Activated T-helper 17 cell treated with anti-CD3 and anti-CD28 coated beads, Interleukin-2, amount 50 U/mL, for 72 hours (primary cell): ENCODE measurements at regions not wholly inside any gene's neighbourhood (a gene's known extent, or its start where the extent isn't known, plus 50 kb on each side); places are given as distances from the start of the nearest gene placed in this dataset.
"Not testable (repeated sequence)": the region's sequence is repeated elsewhere in the genome, so short reads cannot be mapped to it uniquely, and the experiment has no call there.

Experiments used
- ATAC-seq: fragments of 150-1000 bp; cut with Tn5 transposase; replicated peaks from 2 replicates; pipeline ENCODE4 v1.10.0; 2021; ENCODE audit warnings: mild to moderate bottlenecking, moderate library complexity
- H3K27ac Mint-ChIP-seq: one replicate; pipeline ENCODE4 v1.8.0; 2022; ENCODE audit warnings: mixed read lengths
- H3K27me3 Mint-ChIP-seq: one replicate; pipeline ENCODE4 v1.8.0; 2022; ENCODE audit warnings: mixed read lengths
- H3K36me3 Mint-ChIP-seq: one replicate; pipeline ENCODE4 v1.8.0; 2022; ENCODE audit warnings: low read depth, mild to moderate bottlenecking, mixed read lengths
- H3K4me1 Mint-ChIP-seq: one replicate; pipeline ENCODE4 v1.8.0; 2022; ENCODE audit warnings: mixed read lengths
- H3K4me3 Mint-ChIP-seq: one replicate; pipeline ENCODE4 v1.8.0; 2022; ENCODE audit warnings: mild to moderate bottlenecking, mixed read lengths
- H3K9me3 Mint-ChIP-seq: one replicate; pipeline ENCODE4 v1.8.0; 2022; ENCODE audit warnings: mixed read lengths

GRCh38 chr16:61540216-61540615 lies 496.0 kb downstream of the CDH8 start:
- Mint-ChIP-seq H3K36me3 (no peaks in the 10 kb centered on the region), H3K9me3 (peaks cover 44% of the 10 kb centered on the region), H3K4me3 (no peak overlapping the region), H3K27me3 (no peaks in the 10 kb centered on the region), H3K4me1 (no peaks in the 10 kb centered on the region), H3K27ac (no peak overlapping the region)
- ATAC-seq, result no peak

- Mint-ChIP-seq H3K4me1 (no peaks in the 10 kb centered on the region), H3K9me3 (peaks cover 29% of the 10 kb centered on the region), H3K4me3 (no peak overlapping the region), H3K27me3 (no peaks in the 10 kb centered on the region), H3K27ac (no peak overlapping the region), H3K36me3 (no peaks in the 10 kb centered on the region)
- no peak for ATAC-seq
Measured at GRCh38 chr16:61530697-61531096, 505.5 kb downstream of the CDH8 start.

DNA sequence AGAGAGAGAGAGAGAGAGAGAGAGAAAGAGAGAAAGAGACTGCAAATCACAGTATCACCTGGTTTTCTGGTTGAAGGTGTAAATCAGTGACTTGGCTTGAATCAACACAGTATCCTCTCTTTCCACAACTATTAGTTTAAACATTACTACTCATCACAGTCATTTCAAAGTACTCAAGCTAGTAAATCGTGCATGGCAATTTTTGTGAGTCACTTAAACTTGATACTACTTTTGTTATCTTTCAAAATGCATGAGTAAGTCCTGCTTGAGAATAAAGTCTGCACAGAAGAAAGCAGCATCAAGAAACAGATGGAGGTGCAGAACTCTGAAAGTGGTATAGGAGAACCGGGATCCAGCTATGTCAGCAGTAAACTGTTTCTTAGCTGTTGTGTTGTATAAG lies 535.4 kb downstream of the CDH8 start:
- no peak for ATAC-seq
- Mint-ChIP-seq H3K9me3 (peaks cover 14% of the 10 kb centered on the region), H3K4me1 (no peaks in the 10 kb centered on the region), H3K27ac (no peak overlapping the region), H3K4me3 (no peak overlapping the region), H3K36me3 (no peaks in the 10 kb centered on the region), H3K27me3 (no peaks in the 10 kb centered on the region)

- H3K4me3 Mint-ChIP-seq, result no peak overlapping the region
- ATAC-seq, result no peak
- H3K4me1 Mint-ChIP-seq, result no peaks in the 10 kb centered on the region
- H3K36me3 Mint-ChIP-seq, result no peaks in the 10 kb centered on the region
- H3K27ac Mint-ChIP-seq, result no peak overlapping the region
- H3K9me3 Mint-ChIP-seq, result peaks cover 26% of the 10 kb centered on the region
- H3K27me3 Mint-ChIP-seq, result no peaks in the 10 kb centered on the region
Measured at GRCh38 chr16:61480250-61480649, 556.0 kb downstream of the CDH8 start.

- Mint-ChIP-seq H3K4me3 (no peak overlapping the region), H3K9me3 (peaks cover 21% of the 10 kb centered on the region), H3K27me3 (no peaks in the 10 kb centered on the region), H3K27ac (no peak overlapping the region), H3K4me1 (no peaks in the 10 kb centered on the region), H3K36me3 (no peaks in the 10 kb centered on the region)
- ATAC-seq, result no peak
Measured at GRCh38 chr16:61471737-61472136, 564.5 kb downstream of the CDH8 start.

GRCh38 chr16:61471023-61471422 lies 565.2 kb downstream of the CDH8 start:
- Mint-ChIP-seq H3K27ac (no peak overlapping the region), H3K9me3 (peaks cover 18% of the 10 kb centered on the region), H3K27me3 (no peaks in the 10 kb centered on the region), H3K36me3 (no peaks in the 10 kb centered on the region), H3K4me3 (no peak overlapping the region), H3K4me1 (no peaks in the 10 kb centered on the region)
- ATAC-seq, result no peak

DNA sequence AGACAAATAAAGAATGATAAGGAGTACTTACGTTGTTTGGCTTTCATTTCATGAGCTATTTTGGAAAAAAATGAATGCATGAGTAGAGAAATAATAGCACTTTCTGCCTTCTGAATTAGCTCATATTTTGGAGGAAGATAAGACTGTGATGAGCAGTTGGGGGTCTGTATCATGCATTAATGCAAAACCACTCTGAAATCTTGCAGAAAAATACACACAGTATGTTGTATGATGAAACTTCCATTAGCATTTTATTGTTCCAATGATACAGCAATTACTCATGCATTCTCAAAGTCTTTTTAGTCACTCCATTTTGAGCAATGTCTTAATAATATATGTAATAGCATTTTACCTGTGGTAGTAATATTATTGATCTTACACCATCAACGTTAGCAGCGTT lies 571.0 kb downstream of the CDH8 start:
- no peaks in the 10 kb centered on the region for H3K27me3 Mint-ChIP-seq
- H3K4me3 Mint-ChIP-seq, result no peak overlapping the region
- no peak overlapping the region for H3K27ac Mint-ChIP-seq
- no peaks in the 10 kb centered on the region for H3K36me3 Mint-ChIP-seq
- no peaks in the 10 kb centered on the region for H3K4me1 Mint-ChIP-seq
- peaks cover 24% of the 10 kb centered on the region for H3K9me3 Mint-ChIP-seq
- ATAC-seq, result no peak

DNA sequence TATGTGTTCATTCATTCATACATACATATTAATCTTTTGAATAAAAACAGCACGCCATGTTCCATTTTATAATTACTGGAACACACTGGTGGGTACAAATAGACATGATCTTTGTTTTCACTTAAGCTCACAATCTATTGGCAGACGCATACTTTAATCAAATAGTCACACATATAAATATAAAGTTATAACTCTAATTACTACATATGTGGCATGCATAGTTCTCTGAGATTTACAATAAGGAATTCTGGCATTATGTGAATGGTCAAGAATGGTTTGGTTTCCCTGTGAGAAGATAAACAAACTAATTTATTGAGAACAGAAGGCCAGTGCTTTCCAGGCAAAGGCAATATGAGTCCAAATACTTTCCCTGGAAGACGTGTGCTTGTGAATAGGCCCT lies 576.2 kb downstream of the CDH8 start:
- Mint-ChIP-seq H3K4me3 (no peak overlapping the region), H3K36me3 (no peaks in the 10 kb centered on the region), H3K4me1 (no peaks in the 10 kb centered on the region), H3K9me3 (peaks cover 35% of the 10 kb centered on the region), H3K27me3 (no peaks in the 10 kb centered on the region), H3K27ac (no peak overlapping the region)
- no peak for ATAC-seq

DNA sequence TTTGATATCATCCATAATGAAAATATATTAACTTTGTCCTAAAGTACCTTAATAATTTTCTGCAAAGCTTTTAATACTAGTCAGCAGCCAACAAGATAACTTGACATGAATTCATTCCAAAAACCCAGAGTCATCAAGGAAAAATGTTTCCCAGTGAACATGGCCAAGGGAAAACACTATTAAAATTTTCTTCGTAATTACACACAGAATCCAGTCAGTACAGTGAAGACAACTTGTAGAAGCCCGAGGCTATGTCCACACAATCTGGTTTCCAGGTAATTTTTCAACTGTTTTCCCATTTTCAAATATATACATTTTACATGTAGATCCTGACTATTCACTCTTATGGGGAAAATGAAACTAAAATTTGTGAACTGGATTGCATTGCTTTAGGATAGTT lies 600.9 kb downstream of the CDH8 start:
- no peak for ATAC-seq
- no peaks in the 10 kb centered on the region for H3K36me3 Mint-ChIP-seq
- H3K4me3 Mint-ChIP-seq, result no peak overlapping the region
- no peaks in the 10 kb centered on the region for H3K27me3 Mint-ChIP-seq
- H3K4me1 Mint-ChIP-seq, result no peaks in the 10 kb centered on the region
- H3K27ac Mint-ChIP-seq, result no peak overlapping the region
- H3K9me3 Mint-ChIP-seq, result peaks cover 32% of the 10 kb centered on the region

DNA sequence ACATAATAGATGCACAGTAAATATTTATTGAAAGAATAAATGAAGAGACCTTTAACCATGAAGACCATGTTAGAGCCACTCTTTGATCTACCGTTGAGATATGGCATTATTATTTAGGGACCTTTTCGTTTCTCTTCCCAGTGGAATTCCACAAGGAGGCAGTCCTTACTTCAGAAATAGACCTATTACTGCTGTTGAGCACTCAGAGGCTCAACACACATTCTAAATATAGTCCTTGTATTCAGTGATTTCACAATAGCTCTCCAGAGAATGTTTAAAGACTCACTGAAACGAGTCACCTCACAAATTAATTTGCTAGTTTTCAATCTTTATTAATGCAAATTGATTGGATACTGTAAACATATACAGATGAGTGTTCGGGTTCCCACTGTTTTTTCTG lies 603.8 kb downstream of the CDH8 start:
- Mint-ChIP-seq H3K4me1 (no peaks in the 10 kb centered on the region), H3K27ac (no peak overlapping the region), H3K27me3 (no peaks in the 10 kb centered on the region), H3K4me3 (no peak overlapping the region), H3K9me3 (peaks cover 26% of the 10 kb centered on the region), H3K36me3 (no peaks in the 10 kb centered on the region)
- ATAC-seq, result no peak

DNA sequence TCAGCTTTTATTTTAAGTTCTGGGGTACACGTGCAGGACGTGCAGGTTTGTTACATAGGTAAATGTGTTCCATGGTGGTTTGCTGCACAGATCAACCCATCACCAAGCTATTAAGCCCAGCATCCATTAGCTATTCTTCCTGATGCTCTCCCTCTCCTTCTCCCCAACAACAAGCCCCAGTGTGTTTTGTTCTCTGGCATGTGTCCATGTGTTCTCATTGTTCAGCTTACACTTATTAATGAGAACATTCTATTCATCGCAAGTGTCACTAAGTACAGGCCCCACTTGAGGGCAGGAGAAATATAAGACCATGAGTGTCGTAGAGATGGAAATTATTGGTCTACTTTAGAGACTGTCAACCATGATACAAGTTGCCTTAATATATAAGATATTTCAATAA lies 615.1 kb downstream of the CDH8 start:
- ATAC-seq, result no peak
- Mint-ChIP-seq H3K4me3 (no peak overlapping the region), H3K9me3 (peaks cover 18% of the 10 kb centered on the region), H3K27me3 (no peaks in the 10 kb centered on the region), H3K27ac (no peak overlapping the region), H3K36me3 (no peaks in the 10 kb centered on the region), H3K4me1 (no peaks in the 10 kb centered on the region)

- no peak overlapping the region for H3K4me3 Mint-ChIP-seq
- H3K27ac Mint-ChIP-seq, result no peak overlapping the region
- H3K36me3 Mint-ChIP-seq, result no peaks in the 10 kb centered on the region
- H3K9me3 Mint-ChIP-seq, result peaks cover 15% of the 10 kb centered on the region
- no peaks in the 10 kb centered on the region for H3K4me1 Mint-ChIP-seq
- ATAC-seq, result no peak
- no peaks in the 10 kb centered on the region for H3K27me3 Mint-ChIP-seq
Measured at GRCh38 chr16:61419791-61420190, 616.4 kb downstream of the CDH8 start.

DNA sequence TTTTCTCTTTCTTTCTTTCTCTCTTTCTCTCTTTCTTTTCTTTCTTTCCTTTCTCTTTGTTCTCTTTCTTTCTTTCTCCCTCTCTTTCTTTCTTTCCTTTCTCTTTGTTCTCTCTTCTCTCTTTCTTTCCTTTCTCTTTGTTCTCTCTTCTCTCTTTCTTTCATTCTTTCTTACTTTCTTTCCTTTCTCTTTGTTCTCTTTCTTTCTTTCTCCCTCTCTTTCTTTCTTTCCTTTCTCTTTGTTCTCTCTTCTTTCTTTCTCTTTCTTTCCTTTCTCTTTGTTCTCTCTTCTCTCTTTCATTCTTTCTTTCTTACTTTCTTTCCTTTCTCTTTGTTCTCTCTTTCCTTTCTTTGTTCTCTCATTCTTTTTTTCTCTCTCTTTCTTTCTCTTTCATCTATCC lies 617.4 kb downstream of the CDH8 start:
- peaks cover 12% of the 10 kb centered on the region for H3K9me3 Mint-ChIP-seq

DNA sequence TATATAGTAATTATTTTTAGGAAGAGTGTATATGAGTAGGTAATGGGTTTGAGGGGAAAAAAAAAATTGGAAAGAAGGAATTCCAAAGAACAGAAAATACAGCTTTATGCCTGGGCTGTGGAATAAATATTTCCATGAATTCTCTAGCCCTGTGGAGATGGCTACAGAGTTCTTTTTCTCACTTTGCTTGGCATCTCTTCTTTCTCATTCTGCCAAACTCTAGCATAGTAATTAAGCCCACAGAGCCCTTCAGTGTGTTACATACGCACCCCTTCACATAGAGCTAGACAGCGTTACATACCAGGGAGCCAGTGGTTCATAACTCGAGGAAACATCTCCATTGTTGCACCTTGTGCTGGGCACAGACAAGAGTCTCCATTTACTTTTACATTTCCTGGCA lies 621.1 kb downstream of the CDH8 start:
- H3K9me3 Mint-ChIP-seq, result peaks cover 17% of the 10 kb centered on the region
- no peak for ATAC-seq
- no peak overlapping the region for H3K27ac Mint-ChIP-seq
- H3K4me1 Mint-ChIP-seq, result no peaks in the 10 kb centered on the region
- H3K27me3 Mint-ChIP-seq, result no peaks in the 10 kb centered on the region
- H3K4me3 Mint-ChIP-seq, result no peak overlapping the region
- H3K36me3 Mint-ChIP-seq, result no peaks in the 10 kb centered on the region

More for the DNA sequence above, 617.4 kb downstream of the CDH8 start:
- not testable (repeated sequence) for H3K27ac Mint-ChIP-seq, H3K36me3 Mint-ChIP-seq, H3K4me1 Mint-ChIP-seq, H3K4me3 Mint-ChIP-seq, H3K27me3 Mint-ChIP-seq, ATAC-seq

- no peak for ATAC-seq
- no peak overlapping the region for H3K27ac Mint-ChIP-seq
- H3K4me1 Mint-ChIP-seq, result no peaks in the 10 kb centered on the region
- H3K27me3 Mint-ChIP-seq, result no peaks in the 10 kb centered on the region
- peaks cover 21% of the 10 kb centered on the region for H3K9me3 Mint-ChIP-seq
- H3K4me3 Mint-ChIP-seq, result no peak overlapping the region
- no peaks in the 10 kb centered on the region for H3K36me3 Mint-ChIP-seq
Measured at GRCh38 chr16:61413021-61413420, 623.2 kb downstream of the CDH8 start.

GRCh38 chr16:61412562-61412961 lies 623.7 kb downstream of the CDH8 start:
- Mint-ChIP-seq H3K27ac (no peak overlapping the region), H3K9me3 (peaks cover 21% of the 10 kb centered on the region), H3K36me3 (no peaks in the 10 kb centered on the region), H3K4me3 (no peak overlapping the region), H3K27me3 (no peaks in the 10 kb centered on the region), H3K4me1 (no peaks in the 10 kb centered on the region)
- ATAC-seq, result no peak
